Esophagus squamous epithelium (tissue), 4 donors: ENCODE measurements at regions not wholly inside any gene's neighbourhood (a gene's known extent, or its start where the extent isn't known, plus 50 kb on each side); places are given as distances from the start of the nearest gene placed in this dataset.

Source experiments
- CTCF ChIP-seq, 6 experiments: fragments of 450-650 bp in 4 of 6; fragments of 200-600 bp in 2 of 6; sonication (generic) in 2 of 6; IDR thresholded peaks; one replicate each; pipeline ENCODE4 v1.5.1; 2016 to 2019; ENCODE audit warnings: antibody characterized with exemption in 6 of 6, mild to moderate bottlenecking in 4 of 6, moderate library complexity in 4 of 6
- POLR2A ChIP-seq, 4 donors: fragments of 450-650 bp; IDR thresholded peaks; one replicate each; pipeline ENCODE4 v1.6.1; 2017; ENCODE audit warnings: antibody characterized with exemption in 4 of 4, mild to moderate bottlenecking in 4 of 4, moderate library complexity in 3 of 4

GRCh38 chr1:244252211-244252610 is 199.5 kb downstream of the ADSS2 start:
- TF ChIP-seq CTCF (IDR thresholded peaks at IDR 0.05) (no peak), POLR2A (IDR thresholded peaks at IDR 0.05) (no peak)
